ENCODE measurements at regions not wholly inside any gene's neighbourhood (a gene's known extent, or its start where the extent isn't known, plus 50 kb on each side); places are given as distances from the start of the nearest gene placed in this dataset.

GRCh38 chr18:46350598-46351159 is 246.5 kb downstream of the HAUS1 start:
- DNase-seq = no peak

GRCh38 chr18:46352520-46353250 is 248.5 kb downstream of the HAUS1 start:
- no peak for DNase-seq

DNA sequence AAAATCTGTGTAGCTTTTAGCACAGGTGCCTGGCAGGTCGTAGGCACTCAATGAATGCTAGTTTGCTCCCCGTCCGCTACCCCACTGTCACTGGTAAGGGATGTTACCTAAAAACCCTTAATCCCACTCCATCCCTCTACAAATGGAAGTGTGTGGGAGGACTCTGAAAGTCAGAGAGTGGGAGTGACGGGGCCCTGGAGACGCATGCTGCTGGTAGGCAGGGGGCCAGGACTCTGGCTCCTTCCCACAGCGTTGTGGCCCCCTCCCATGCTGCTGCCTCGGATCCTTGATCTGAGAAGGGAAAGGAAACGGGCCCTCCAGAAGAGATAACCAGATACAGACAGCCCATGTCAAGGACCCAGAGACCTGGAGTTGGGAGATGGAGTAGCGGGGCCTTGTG is 249.3 kb downstream of the HAUS1 start:
- DNase-seq = no peak

- no peak for DNase-seq
Measured at GRCh38 chr18:46356278-46357033, 252.3 kb downstream of the HAUS1 start.

DNA sequence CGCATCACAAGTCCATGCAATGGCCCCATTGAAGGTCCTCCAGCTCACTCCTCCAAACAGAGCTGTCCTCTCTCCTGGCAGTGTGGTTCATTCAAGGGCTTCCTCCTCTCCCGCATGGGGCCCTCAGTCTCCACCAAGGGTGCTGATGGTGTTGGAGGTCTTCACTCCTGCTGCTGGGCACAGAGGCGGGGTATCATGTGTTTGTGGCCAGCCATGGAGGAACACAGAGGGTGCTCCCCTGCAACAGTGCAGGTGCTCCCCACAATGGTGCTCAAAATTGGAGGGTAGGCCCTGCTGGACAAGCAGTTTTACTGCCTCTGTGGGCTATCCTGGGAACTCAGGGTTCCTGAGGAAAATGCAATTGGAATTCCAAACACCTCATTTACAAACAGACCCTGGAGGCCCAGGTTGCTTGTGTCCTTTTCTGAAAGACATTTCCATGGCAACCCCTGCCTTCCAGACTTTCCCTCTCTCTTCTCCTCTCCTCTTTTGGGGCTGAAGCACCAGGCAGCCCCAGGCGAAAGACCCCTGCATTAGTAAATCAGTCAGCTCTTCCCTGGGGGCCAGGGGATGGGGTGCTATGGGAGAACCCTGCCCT is 256.0 kb downstream of the HAUS1 start:
- DNase-seq = no peak

DNA sequence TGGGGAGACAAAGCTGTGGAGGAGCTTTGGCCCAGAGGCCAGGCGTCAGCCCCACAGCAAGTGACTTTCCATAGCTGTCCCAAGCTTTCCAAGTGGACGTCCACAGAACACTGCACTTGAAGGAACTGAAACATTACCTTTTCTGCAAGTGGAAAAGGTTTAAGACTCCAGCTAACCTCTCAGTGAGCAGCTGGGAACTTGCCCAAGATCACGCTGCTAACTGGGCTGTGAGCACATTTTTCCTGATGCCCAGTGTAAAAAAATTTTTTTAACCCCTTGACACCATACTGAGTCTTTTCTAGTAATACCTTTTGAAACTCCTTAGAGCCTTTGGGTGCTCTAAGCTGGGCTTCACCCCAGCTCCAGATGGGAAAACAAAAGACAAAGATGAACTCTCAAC is 256.7 kb downstream of the HAUS1 start:
- no peak for DNase-seq

GRCh38 chr18:46362533-46362932 is 258.3 kb downstream of the HAUS1 start:
- DNase-seq = no peak

GRCh38 chr18:46364048-46364447 is 259.9 kb downstream of the HAUS1 start:
- no peak for DNase-seq

- DNase-seq = no peak
Measured at GRCh38 chr18:46366201-46366600, 262.0 kb downstream of the HAUS1 start.

DNA sequence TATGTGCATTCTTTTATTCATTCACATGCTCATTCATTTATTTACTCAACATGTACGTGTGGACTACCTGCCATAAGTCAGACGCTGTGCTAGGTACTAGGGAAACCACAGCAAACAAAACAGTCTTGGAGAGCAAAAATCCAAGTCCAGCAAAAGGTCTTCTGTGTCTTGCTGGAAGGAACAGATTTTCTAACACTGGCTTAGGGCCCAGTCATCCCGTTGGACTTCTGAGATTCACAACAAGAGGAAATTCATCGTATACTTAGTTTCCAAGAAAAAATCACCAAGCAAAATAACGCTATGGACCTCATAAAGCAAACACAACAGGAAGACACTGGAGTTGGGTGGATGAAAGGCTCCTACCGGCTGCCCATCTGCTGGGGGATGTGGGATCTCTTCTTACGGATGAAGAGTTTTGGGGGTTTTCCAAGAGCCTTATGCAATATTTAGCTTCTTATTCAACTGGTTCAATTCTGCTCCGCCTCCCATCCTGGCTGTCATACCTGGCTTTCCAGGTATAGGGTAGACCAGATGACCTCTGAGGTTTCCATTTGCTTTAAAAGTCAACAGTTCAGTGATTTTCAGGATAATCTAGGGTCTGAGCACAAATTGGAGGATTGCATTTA is 262.7 kb downstream of the HAUS1 start:
- no peak for DNase-seq

DNA sequence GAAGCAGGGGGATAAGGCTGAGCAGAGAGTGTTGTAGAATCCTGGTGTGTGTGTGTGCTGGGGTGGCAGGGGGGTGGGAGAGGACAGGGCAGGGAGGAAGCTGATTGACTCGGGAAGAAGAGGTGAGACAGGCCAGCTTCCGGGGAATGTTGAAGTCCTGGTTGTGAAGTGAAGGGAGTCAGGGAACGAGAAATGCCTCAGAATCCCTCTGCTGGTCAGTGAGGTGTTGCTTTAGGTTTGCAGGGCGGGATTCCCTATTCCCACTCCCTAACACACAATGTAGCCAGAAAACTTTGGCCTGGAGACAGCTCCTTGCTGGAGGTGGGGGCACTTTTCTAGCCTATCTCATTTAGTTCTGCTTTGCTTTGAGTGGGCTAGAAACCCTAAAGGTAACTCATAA is 265.1 kb downstream of the HAUS1 start:
- DNase-seq = no peak

DNA sequence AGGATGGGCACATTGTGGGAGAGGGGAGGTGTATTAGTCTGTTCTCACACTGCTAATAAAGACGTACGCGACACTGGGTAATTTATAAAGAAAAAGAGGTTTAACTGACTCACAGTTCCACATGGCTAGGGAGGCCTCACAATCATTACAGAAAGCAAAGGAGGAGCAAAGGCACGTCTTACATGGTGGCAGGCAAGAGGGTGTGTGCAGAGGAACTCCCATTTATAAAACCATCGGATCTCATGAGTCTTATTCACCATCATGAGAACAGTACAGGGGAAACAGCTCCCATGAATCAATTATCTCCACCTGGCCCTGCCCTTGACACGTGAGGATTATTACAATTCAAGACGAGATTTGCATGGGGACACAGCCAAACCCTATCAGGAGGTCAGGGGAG is 266.7 kb downstream of the HAUS1 start:
- no peak for DNase-seq

DNA sequence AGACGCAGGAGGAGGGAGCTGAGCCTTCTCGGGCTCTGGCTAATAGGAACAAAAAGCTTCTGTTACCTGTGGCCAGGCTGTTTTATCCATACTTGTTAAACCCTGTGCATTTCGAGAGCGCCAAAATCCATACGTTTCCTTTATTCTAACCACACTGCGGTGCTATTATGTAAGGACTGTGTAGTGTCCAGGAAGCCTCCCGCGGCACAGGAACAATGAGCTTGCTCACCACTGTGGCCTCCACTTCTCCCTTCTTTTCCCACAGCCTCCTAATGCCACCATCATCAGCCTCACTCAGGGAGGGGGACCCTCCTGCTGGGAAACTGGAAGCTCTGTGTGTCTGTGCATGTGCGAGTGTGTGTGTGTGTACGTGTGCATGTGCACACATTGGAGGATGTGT is 268.5 kb downstream of the HAUS1 start:
- no peak for DNase-seq

DNA sequence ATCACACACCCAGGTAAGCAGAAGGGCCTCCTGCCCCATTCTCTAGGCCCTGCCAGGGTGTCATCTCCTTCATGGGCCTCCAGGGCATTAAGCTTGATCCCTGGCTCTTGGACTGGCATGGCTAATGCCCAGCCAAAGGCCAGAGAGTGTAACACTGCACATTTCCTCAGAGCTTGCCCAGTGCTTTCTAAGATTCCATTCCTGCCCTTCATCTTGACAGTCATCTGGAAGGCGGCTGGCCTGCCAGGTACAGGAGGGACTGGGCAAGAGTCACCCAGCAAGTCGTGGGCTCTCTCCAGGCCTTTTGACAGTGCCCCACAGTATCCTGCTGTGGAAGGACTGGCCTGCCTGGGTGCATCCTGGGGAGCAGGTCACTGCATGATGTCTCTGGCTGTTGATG is 268.9 kb downstream of the HAUS1 start:
- no peak for DNase-seq

DNA sequence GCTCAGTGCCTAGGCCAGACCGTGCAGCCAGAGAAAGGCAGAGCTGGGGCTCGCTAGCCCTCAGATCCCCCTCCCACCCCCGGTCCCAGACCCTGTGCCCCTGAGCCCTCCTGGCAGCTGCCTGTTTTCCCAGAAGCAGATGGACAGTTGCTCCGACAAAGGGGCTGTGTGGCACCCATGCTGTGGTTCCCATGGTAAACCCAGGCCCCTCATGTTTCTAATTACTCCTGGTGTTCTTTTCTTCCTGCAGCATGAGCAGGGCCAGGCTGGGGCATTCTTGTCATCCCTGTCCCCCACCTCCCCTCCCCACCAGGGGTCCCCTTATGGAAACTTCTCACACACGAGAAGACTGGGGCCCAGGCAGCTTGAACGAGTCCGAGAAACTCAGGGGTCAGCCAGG is 269.6 kb downstream of the HAUS1 start:
- DNase-seq = no peak

DNA sequence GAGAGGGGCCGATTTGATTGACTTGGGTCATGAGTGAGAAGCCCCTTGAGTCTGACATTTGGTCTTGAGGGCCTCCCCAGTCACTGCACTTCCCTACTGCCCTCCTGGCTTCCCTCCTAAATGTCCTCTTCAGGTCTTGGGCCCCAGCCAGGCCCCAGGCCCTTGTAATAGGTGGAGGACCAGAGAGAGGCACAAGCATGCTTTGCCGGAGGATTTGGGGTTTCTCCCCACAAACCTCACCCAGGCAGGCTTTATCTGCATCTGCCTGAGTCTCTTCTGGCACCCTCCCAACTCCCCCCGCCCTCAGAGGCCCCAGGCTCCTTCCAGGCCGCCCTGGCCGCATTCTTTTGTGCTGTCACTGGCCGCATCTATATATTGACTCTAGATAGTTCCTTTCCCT is 270.7 kb downstream of the HAUS1 start:
- DNase-seq = no peak

- no peak for DNase-seq
Measured at GRCh38 chr18:46377557-46377956, 273.4 kb downstream of the HAUS1 start.

GRCh38 chr18:46378126-46378863 is 274.1 kb downstream of the HAUS1 start:
- DNase-seq = no peak

DNA sequence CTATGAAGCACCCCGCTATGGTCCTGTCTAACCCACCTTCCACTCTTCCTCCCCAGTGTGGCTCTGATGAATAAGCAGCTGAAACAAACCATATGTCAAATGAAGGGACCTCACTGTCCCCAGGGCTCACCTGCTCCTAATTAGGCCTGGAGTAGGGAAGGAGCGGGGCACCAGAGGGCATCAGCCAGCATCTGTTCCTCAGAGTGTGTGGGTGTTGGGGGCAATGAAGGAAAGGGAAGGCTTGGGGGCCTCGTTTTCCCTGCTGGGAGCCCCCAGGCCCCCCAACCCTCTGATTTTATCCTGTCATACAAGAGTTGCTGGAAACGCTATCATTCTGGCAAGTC is 274.7 kb downstream of the HAUS1 start:
- no peak for DNase-seq

- DNase-seq = no peak
Measured at GRCh38 chr18:46379323-46379950, 275.3 kb downstream of the HAUS1 start.

- DNase-seq = no peak
Measured at GRCh38 chr18:46385124-46385523, 271.9 kb downstream of the LOXHD1 start.

DNA sequence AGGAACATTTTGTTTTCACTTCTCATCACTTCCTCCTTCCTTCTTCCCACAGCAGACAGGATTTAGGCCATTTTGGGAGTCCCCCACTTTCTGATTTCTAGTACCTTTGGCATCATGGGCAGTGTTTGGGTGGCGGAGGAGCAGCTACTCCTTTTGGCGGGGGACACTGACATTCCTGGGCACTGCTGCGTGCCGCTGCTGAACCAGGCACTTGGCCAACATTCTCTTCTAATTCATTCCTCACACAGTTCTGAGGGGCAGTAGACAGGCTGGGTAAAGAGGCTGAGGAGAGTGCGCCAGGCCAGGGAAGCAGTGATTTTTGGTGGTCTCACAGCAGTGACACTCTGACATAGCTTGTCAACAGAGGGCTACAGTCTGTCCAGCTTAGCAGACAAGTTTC is 270.2 kb downstream of the LOXHD1 start:
- no peak for DNase-seq

All from stimulated activated CD4-positive, alpha-beta T cell treated with anti-CD3 and anti-CD28 coated beads, Interleukin-4, amount 100 ng/mL, for 4 hours (primary cell).